ENCODE measurements at regions not wholly inside any gene's neighbourhood (a gene's known extent, or its start where the extent isn't known, plus 50 kb on each side); places are given as distances from the start of the nearest gene placed in this dataset.

- ChIA-PET POLR2A (no interaction called here), CTCF (interaction anchor here (1.2 kb wide), 1 partner anchor 13 kb away, joined by 3 read pairs; no protein-coding TSS in a partner anchor)
- DNase-seq (ENCODE audit: extremely low spot score) = no peak
- TF ChIP-seq, protein P1, sequence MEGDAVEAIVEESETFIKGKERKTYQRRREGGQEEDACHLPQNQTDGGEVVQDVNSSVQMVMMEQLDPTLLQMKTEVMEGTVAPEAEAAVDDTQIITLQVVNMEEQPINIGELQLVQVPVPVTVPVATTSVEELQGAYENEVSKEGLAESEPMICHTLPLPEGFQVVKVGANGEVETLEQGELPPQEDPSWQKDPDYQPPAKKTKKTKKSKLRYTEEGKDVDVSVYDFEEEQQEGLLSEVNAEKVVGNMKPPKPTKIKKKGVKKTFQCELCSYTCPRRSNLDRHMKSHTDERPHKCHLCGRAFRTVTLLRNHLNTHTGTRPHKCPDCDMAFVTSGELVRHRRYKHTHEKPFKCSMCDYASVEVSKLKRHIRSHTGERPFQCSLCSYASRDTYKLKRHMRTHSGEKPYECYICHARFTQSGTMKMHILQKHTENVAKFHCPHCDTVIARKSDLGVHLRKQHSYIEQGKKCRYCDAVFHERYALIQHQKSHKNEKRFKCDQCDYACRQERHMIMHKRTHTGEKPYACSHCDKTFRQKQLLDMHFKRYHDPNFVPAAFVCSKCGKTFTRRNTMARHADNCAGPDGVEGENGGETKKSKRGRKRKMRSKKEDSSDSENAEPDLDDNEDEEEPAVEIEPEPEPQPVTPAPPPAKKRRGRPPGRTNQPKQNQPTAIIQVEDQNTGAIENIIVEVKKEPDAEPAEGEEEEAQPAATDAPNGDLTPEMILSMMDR (IDR thresholded peaks at IDR 0.05; ENCODE audit: control extremely low read depth, extremely low read depth, low read depth, missing control alignments) = no peak
Measured at GRCh38 chr12:87690236-87690810, 338.9 kb downstream of the C12orf50 start.

DNA sequence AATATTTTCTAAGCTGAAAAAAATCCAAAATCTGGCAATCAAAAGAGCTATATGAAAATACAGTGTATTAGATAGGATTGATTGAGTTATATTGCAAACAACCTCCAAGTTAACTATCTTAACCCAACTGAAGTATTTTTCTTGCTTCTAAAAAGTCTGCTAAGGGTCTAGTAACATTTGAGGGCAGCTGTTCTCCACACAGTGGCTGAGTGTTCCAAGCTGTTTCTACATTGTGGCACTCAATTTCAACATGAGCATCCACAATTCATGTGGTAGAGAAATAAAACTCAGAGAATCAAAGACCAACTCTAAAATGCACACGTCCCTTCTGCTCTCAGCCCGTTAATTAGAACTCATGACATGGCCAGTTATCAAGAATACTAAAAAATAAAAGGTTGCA is 340.0 kb downstream of the C12orf50 start:
- TF ChIP-seq, protein P1 (IDR thresholded peaks at IDR 0.05; ENCODE audit: control extremely low read depth, extremely low read depth, low read depth, missing control alignments) = no peak
- CTCF ChIA-PET = no interaction called here
- POLR2A ChIA-PET = no interaction called here
- DNase-seq (ENCODE audit: extremely low spot score) = no peak

- ChIA-PET CTCF (no interaction called here), POLR2A (no interaction called here)
- TF ChIP-seq, protein P1 (IDR thresholded peaks at IDR 0.05; ENCODE audit: control extremely low read depth, extremely low read depth, low read depth, missing control alignments) = no peak
- DNase-seq (ENCODE audit: extremely low spot score) = no peak
Measured at GRCh38 chr12:87687362-87687761, 341.8 kb downstream of the C12orf50 start.

GRCh38 chr12:87685696-87686095 is 343.5 kb downstream of the C12orf50 start:
- ChIA-PET CTCF (interaction anchor here (1.1 kb wide), 1 partner anchor 14 kb away, joined by 3 read pairs; no protein-coding TSS in a partner anchor), POLR2A (no interaction called here)
- TF ChIP-seq, protein P1 (IDR thresholded peaks at IDR 0.05; ENCODE audit: control extremely low read depth, extremely low read depth, low read depth, missing control alignments) = no peak
- no peak for DNase-seq (ENCODE audit: extremely low spot score)

GRCh38 chr12:87679251-87679650 is 349.9 kb downstream of the C12orf50 start:
- POLR2A ChIA-PET = no interaction called here

DNA sequence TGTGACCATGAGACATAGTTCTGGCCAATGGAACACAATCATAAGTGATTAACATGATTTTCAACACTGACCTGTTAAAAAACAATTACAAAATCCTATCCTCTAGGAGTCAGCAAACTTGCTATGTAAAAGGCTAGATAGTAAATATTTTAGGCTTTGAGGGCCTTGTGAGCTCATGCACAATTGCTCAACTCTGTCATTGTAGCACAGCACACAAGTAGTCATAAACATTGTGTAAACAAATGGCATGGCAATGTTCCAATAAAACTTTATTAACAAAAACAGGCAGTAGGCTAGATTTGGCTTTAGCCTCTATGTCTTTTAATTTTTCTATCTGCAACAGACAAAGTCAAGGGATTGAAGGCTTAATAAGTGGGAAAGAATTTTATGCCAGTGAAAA is 350.7 kb downstream of the C12orf50 start:
- DNase-seq (ENCODE audit: extremely low spot score) = no peak
- ChIA-PET POLR2A (no interaction called here), CTCF (no interaction called here)
- TF ChIP-seq, protein P1 (IDR thresholded peaks at IDR 0.05; ENCODE audit: control extremely low read depth, extremely low read depth, low read depth, missing control alignments) = no peak

More at GRCh38 chr12:87679251-87679650, 349.9 kb downstream of the C12orf50 start:
- no peak for DNase-seq (ENCODE audit: extremely low spot score)
- TF ChIP-seq, protein P1 (IDR thresholded peaks at IDR 0.05; ENCODE audit: control extremely low read depth, extremely low read depth, low read depth, missing control alignments) = no peak
- CTCF ChIA-PET = no interaction called here
